ENCODE measurements at regions not wholly inside any gene's neighbourhood (a gene's known extent, or its start where the extent isn't known, plus 50 kb on each side); places are given as distances from the start of the nearest gene placed in this dataset.
A peak's percentile ranks its signal among the peaks of the same experiment; 100 is the strongest.

- DNase-seq (ENCODE audit: low read depth): no peak
- TF ChIP-seq CTCF (IDR thresholded peaks at IDR 0.05; ENCODE audit: insufficient read depth, low read depth, low read length, missing control alignments): no peak
- no peak overlapping the region for H3K4me3 ChIP-seq (ENCODE audit: low read length)
Measured at GRCh38 chr13:39244561-39245230, 206.4 kb downstream of the NHLRC3 start.

GRCh38 chr13:39245688-39246087, 207.4 kb downstream of the NHLRC3 start:
- TF ChIP-seq CTCF (IDR thresholded peaks at IDR 0.05; ENCODE audit: insufficient read depth, low read depth, low read length, missing control alignments): no peak
- no peak overlapping the region for H3K4me3 ChIP-seq (ENCODE audit: low read length)
- peak; percentile 81 for DNase-seq (ENCODE audit: low read depth)

GRCh38 chr13:39249982-39250381, 211.7 kb downstream of the NHLRC3 start:
- TF ChIP-seq CTCF (IDR thresholded peaks at IDR 0.05; ENCODE audit: insufficient read depth, low read depth, low read length, missing control alignments): no peak
- DNase-seq (ENCODE audit: low read depth): no peak
- H3K4me3 ChIP-seq (ENCODE audit: low read length): no peak overlapping the region

- no peak for TF ChIP-seq CTCF (IDR thresholded peaks at IDR 0.05; ENCODE audit: insufficient read depth, low read depth, low read length, missing control alignments)
- no peak overlapping the region for H3K4me3 ChIP-seq (ENCODE audit: low read length)
- DNase-seq (ENCODE audit: low read depth): no peak
Measured at GRCh38 chr13:39250440-39250839, 212.2 kb downstream of the NHLRC3 start.

- no peak for DNase-seq (ENCODE audit: low read depth)
- no peak overlapping the region for H3K4me3 ChIP-seq (ENCODE audit: low read length)
- no peak for TF ChIP-seq CTCF (IDR thresholded peaks at IDR 0.05; ENCODE audit: insufficient read depth, low read depth, low read length, missing control alignments)
Measured at GRCh38 chr13:39251340-39251739, 213.1 kb downstream of the NHLRC3 start.

GRCh38 chr13:39253774-39254173, 215.5 kb downstream of the NHLRC3 start:
- DNase-seq (ENCODE audit: low read depth): no peak

More at GRCh38 chr13:39253774-39254173, 215.5 kb downstream of the NHLRC3 start:
- no peak overlapping the region for H3K4me3 ChIP-seq (ENCODE audit: low read length)
- TF ChIP-seq CTCF (IDR thresholded peaks at IDR 0.05; ENCODE audit: insufficient read depth, low read depth, low read length, missing control alignments): no peak

Data from epithelial cell of esophagus (primary cell).